ENCODE measurements at regions not wholly inside any gene's neighbourhood (a gene's known extent, or its start where the extent isn't known, plus 50 kb on each side); places are given as distances from the start of the nearest gene placed in this dataset.

GRCh38 chr2:150789376-150789905, 302.0 kb upstream of the RND3 start:
- intact Hi-C loops (cut with micrococcal nuclease): no loop called here
- DNase-seq (ENCODE audit: low read depth, low spot score) (no peak), ATAC-seq (no peak)
- no peak overlapping the region for H3K27ac ChIP-seq (ENCODE audit: low read depth, low read length)
- no peaks in the 10 kb centered on the region for H3K9me2 ChIP-seq (ENCODE audit: insufficient read depth)
- H3K4me3 ChIP-seq (replicated peaks in 1 of 2; ENCODE audit: low read depth in 1 of 2, low read length in 2 of 2): no peak overlapping the region
- POLR2A ChIA-PET: no interaction called here
- RAD21 ChIA-PET (ENCODE audit: low non-redundant PET in 1 of 2, low total read pairs in 2 of 2, uncharacterized antibody in 2 of 2, unreplicated experiment in 2 of 2): no interaction called here
- no peak overlapping the region for H3K9ac ChIP-seq (ENCODE audit: low read length)
- H3K27me3 ChIP-seq (ENCODE audit: insufficient read depth, low read length): no peaks in the 10 kb centered on the region
- no peak for TF ChIP-seq MAX (IDR thresholded peaks at IDR 0.05)
- TF ChIP-seq EZH2phosphoT487 (IDR thresholded peaks at IDR 0.05; ENCODE audit: borderline replicate concordance): no peak
- no peak for TF ChIP-seq POLR2AphosphoS5 (IDR thresholded peaks at IDR 0.05; ENCODE audit: low read depth, low read length)
- no peak for TF ChIP-seq RAD21 (IDR thresholded peaks at IDR 0.05; ENCODE audit: low read depth)
- no peak for TF ChIP-seq SIN3A (IDR thresholded peaks at IDR 0.05; ENCODE audit: low read depth)
- no peak for TF ChIP-seq CBX3 (IDR thresholded peaks at IDR 0.05; ENCODE audit: low read depth)
- no peak for TF ChIP-seq ZBTB33 (IDR thresholded peaks at IDR 0.05; ENCODE audit: extremely low read depth, insufficient replicate concordance, low read length)
- no peak for TF ChIP-seq ZFX (IDR thresholded peaks at IDR 0.05)
- TF ChIP-seq REST (IDR thresholded peaks at IDR 0.05; ENCODE audit: low read depth): no peak
- no peaks in the 10 kb centered on the region for H3K9me3 ChIP-seq (ENCODE audit: control insufficient read depth in 1 of 2, insufficient read depth in 1 of 2, low read depth in 1 of 2, low read length in 2 of 2)
- H4K20me1 ChIP-seq (ENCODE audit: insufficient read depth): no peaks in the 10 kb centered on the region
- no peaks in the 10 kb centered on the region for H3K4me1 ChIP-seq (ENCODE audit: control insufficient read depth in 1 of 2, insufficient read depth in 2 of 2, low read length in 2 of 2)
- H2AFZ ChIP-seq (ENCODE audit: low read depth, low read length, poor library complexity, severe bottlenecking): no peak overlapping the region
- CTCF ChIA-PET: no interaction called here
- H3K4me2 ChIP-seq (ENCODE audit: low read length): no peak overlapping the region
- no peaks in the 10 kb centered on the region for H3K79me2 ChIP-seq (ENCODE audit: insufficient read depth, low read length)
- no peaks in the 10 kb centered on the region for H3K36me3 ChIP-seq (ENCODE audit: control insufficient read depth in 1 of 2, insufficient read depth in 2 of 2, low read length in 2 of 2)
- BruUV-seq (replicated peaks): no TSS peak
